HL-60 (cell line): ENCODE measurements at regions not wholly inside any gene's neighbourhood (a gene's known extent, or its start where the extent isn't known, plus 50 kb on each side); places are given as distances from the start of the nearest gene placed in this dataset.

Experiments
- DNase-seq, 2 experiments: peaks; one replicate each; pipeline ENCODE4 v3.0.0-alpha.2; 2010 to 2020; ENCODE audit warnings: low read depth in 1 of 2, low spot score in 1 of 2
- H3K27ac ChIP-seq: fragments of 250-450 bp; sonication (Bioruptor Pico); replicated peaks from 2 replicates; pipeline ENCODE4 v1.5.1; 2020; ENCODE audit warnings: mild to moderate bottlenecking, moderate library complexity
- H3K27me3 ChIP-seq: fragments of 250-450 bp; sonication (Bioruptor Pico); 2 replicates; pipeline ENCODE4 v1.5.1; 2021; ENCODE audit warnings: mild to moderate bottlenecking, moderate library complexity; ENCODE audit not compliant: insufficient read depth, poor library complexity, severe bottlenecking
- H3K4me3 ChIP-seq: replicated peaks from 2 replicates; pipeline ENCODE4 v1.5.1; 2011; ENCODE audit warnings: mild to moderate bottlenecking, control low read depth, low read length; ENCODE audit not compliant: insufficient read depth
- GABPA ChIP-seq: IDR thresholded peaks from 2 replicates; pipeline ENCODE4 v1.6.1; 2012; ENCODE audit warnings: low read depth
- POLR2AphosphoS5 ChIP-seq: IDR thresholded peaks from 2 replicates; pipeline ENCODE4 v1.6.1; 2012; ENCODE audit warnings: low read depth
- SPI1 ChIP-seq: IDR thresholded peaks from 2 replicates; pipeline ENCODE4 v1.6.1; 2012; ENCODE audit warnings: low read depth, mild to moderate bottlenecking, borderline replicate concordance
- TF ChIP-seq, protein P1 (sequence below): IDR thresholded peaks from 2 replicates; pipeline ENCODE4 v1.6.1; 2012; ENCODE audit warnings: low read depth; ENCODE audit not compliant: insufficient replicate concordance
- TF ChIP-seq, protein P2 (sequence below): IDR thresholded peaks from one replicate; pipeline ENCODE4 v1.5.1; 2011; ENCODE audit warnings: low read length, control low read depth, inconsistent platforms; ENCODE audit not compliant: insufficient read depth

DNA sequence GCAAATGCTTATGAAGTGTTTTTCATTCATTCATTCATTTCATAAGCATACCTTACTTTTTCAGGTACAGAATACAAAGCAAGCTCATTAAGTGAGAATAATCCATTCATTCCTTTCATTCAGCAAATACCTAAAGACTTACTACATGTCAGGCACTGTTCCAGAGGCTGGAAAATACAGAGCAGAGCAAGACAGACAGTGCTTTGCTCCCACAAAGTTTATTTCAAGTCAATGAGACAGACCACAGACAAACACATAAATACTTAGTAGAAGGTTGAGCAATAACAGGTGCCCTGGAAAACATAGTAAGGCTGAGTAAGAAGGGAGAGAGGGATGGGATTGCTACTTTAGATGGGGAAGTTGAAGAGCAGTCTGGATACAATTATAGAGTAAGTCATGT is 309.8 kb downstream of the C1D start:
- Histone ChIP-seq H3K27me3 (no peaks in the 10 kb centered on the region), H3K27ac (no peak overlapping the region), H3K4me3 (no peak overlapping the region)
- TF ChIP-seq POLR2AphosphoS5 (no peak), GABPA (no peak), SPI1 (no peak)
- TF ChIP-seq, protein P1, sequence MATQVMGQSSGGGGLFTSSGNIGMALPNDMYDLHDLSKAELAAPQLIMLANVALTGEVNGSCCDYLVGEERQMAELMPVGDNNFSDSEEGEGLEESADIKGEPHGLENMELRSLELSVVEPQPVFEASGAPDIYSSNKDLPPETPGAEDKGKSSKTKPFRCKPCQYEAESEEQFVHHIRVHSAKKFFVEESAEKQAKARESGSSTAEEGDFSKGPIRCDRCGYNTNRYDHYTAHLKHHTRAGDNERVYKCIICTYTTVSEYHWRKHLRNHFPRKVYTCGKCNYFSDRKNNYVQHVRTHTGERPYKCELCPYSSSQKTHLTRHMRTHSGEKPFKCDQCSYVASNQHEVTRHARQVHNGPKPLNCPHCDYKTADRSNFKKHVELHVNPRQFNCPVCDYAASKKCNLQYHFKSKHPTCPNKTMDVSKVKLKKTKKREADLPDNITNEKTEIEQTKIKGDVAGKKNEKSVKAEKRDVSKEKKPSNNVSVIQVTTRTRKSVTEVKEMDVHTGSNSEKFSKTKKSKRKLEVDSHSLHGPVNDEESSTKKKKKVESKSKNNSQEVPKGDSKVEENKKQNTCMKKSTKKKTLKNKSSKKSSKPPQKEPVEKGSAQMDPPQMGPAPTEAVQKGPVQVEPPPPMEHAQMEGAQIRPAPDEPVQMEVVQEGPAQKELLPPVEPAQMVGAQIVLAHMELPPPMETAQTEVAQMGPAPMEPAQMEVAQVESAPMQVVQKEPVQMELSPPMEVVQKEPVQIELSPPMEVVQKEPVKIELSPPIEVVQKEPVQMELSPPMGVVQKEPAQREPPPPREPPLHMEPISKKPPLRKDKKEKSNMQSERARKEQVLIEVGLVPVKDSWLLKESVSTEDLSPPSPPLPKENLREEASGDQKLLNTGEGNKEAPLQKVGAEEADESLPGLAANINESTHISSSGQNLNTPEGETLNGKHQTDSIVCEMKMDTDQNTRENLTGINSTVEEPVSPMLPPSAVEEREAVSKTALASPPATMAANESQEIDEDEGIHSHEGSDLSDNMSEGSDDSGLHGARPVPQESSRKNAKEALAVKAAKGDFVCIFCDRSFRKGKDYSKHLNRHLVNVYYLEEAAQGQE: no peak
- TF ChIP-seq, protein P2, sequence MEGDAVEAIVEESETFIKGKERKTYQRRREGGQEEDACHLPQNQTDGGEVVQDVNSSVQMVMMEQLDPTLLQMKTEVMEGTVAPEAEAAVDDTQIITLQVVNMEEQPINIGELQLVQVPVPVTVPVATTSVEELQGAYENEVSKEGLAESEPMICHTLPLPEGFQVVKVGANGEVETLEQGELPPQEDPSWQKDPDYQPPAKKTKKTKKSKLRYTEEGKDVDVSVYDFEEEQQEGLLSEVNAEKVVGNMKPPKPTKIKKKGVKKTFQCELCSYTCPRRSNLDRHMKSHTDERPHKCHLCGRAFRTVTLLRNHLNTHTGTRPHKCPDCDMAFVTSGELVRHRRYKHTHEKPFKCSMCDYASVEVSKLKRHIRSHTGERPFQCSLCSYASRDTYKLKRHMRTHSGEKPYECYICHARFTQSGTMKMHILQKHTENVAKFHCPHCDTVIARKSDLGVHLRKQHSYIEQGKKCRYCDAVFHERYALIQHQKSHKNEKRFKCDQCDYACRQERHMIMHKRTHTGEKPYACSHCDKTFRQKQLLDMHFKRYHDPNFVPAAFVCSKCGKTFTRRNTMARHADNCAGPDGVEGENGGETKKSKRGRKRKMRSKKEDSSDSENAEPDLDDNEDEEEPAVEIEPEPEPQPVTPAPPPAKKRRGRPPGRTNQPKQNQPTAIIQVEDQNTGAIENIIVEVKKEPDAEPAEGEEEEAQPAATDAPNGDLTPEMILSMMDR: no peak
- DNase-seq: no peak

DNA sequence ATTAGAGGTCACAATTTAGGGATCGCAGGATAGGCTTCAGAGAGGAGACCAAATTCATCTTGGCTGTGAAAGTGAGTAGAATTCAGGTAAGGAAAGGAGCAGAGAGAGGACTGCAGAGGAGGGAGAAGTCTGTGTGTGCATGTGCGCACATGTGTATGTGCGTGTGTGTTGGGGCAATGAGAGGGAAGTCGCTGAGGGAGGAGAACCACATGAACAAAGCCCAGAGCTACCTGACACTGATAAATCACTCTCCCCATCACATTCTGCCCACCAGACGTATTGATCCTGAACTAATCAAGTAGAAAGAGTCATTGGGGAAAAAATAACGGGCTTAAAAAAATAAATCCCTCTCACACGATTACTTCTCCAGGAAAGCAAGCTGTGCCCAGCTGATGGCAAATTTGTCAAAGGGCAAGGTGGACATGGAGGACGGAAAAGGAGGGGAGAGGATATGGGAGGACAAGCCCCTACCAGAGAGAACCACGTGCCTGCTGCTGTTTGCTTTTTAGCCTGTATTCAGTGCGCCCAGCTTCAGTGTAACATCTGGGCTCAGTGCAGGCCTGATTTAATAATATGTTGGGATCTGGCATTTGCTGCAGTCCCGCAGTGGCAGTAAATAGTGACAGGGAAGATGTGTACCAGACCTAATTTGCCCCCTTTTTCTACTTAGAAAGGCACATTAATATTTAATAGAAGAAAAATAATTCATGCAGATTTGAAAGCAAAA is 307.5 kb downstream of the C1D start:
- TF ChIP-seq, protein P2: no peak
- TF ChIP-seq SPI1: no peak
- no peak for TF ChIP-seq POLR2AphosphoS5
- TF ChIP-seq GABPA: no peak
- TF ChIP-seq, protein P1: no peak
- Histone ChIP-seq H3K4me3 (no peak overlapping the region), H3K27me3 (no peaks in the 10 kb centered on the region), H3K27ac (no peak overlapping the region)
- DNase-seq: no peak

DNA sequence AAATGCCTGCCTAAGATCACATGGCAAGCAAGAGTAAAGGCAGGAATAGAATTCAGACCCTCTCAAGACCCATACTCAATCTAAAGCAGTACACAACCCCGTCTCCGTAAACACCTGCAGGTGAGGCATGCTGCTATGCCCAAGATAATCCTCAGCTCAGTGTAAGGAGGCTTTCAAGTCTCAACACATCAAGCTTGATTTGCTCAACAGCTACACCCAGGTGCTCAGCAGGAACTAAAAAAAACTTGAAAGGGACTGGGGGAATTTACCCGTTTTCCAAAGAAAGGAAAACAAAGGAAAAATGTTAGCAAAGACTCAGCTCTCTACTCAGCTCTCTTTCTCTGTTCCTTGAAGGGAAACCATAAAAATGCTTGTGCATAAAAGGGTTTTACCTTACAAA is 301.8 kb downstream of the C1D start:
- H3K4me3 ChIP-seq: no peak overlapping the region
- TF ChIP-seq, protein P2: no peak
- TF ChIP-seq POLR2AphosphoS5: no peak

DNA sequence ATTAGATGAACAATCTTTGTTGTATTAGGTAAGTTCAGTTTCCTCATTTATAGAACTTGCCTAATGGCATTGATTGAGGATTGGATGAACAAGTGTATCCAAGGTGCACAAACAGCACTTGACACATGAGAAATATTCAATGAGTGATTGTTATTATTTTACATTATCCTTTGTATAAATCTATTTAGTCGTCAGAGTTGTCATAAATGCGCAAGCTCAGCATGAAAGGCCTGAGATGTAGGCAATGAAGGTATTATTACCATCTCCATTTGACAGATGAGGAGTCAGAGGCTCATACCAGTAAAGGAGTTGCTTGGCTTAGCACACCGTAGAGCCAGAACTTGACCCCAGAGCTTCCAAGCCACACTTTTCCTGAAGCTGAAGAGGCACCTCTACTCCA is 291.4 kb downstream of the C1D start:
- no peak for DNase-seq
- H3K4me3 ChIP-seq: no peak overlapping the region
- TF ChIP-seq GABPA (no peak), POLR2AphosphoS5 (no peak), SPI1 (no peak)
- TF ChIP-seq, protein P2: no peak
- TF ChIP-seq, protein P1: no peak
- H3K27ac ChIP-seq: no peak overlapping the region
- peaks cover 4% of the 10 kb centered on the region for H3K27me3 ChIP-seq

More for the DNA sequence above, 301.8 kb downstream of the C1D start:
- DNase-seq: no peak
- Histone ChIP-seq H3K27ac (no peak overlapping the region), H3K27me3 (no peaks in the 10 kb centered on the region)
